ENCODE measurements at regions not wholly inside any gene's neighbourhood (a gene's known extent, or its start where the extent isn't known, plus 50 kb on each side); places are given as distances from the start of the nearest gene placed in this dataset.

DNA sequence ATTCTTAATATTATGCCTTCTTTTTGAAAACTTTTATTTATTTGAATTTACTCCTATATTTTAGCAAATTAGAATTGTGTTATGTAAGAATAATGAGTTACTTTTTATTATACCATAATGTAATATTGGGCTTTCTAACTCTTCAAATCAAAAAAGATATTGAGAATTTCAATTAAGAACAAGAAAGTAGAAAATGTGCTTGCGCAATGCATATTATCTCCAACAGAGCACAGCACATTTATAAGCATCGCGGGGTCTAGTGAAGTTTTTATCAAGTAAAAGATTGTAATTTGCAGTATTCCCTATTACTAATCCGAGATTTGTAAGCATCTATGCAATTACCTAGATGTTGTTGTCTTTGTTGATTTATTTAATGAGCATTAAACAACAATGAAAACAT is 829.1 kb upstream of the CNTNAP5 start:
- no peak overlapping the region for H3K9ac ChIP-seq (ENCODE audit: low read depth in 1 of 3, low read length in 3 of 3)
- no peak overlapping the region for H3K27ac ChIP-seq (ENCODE audit: low read depth, low read length)
- H3K4me3 ChIP-seq (ENCODE audit: low read length in 3 of 3) = no peak overlapping the region
- no peaks in the 10 kb centered on the region for H3K4me1 ChIP-seq (ENCODE audit: control insufficient read depth in 3 of 3, insufficient read depth in 3 of 3, low read length in 3 of 3)
- no peaks in the 10 kb centered on the region for H3K9me3 ChIP-seq (ENCODE audit: control insufficient read depth in 3 of 3, low read length in 3 of 3)
- H3K36me3 ChIP-seq (ENCODE audit: control insufficient read depth in 3 of 3, insufficient read depth in 3 of 3, low read length in 3 of 3) = no peaks in the 10 kb centered on the region
- no peaks in the 10 kb centered on the region for H3K27me3 ChIP-seq (ENCODE audit: control insufficient read depth in 3 of 3, insufficient read depth in 3 of 3, low read length in 3 of 3)

DNA sequence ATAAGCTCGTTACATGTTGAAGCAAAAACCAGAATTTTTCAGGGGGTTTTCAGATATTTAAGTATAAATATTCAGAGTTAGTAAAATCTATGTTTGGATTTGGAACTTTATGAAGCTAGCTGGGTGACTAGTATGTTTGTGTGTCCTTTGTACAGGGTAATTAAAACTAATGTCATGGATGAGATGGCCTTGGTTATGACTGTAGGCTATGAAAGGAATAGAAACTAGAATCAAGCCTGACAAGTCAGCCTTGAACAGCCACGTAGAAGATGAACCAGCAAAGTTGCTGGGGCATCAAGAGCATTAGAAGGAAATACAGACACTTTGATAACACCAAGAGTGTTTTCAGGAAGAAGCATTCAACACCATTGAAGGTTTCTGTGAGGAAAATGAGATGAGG is 825.1 kb upstream of the CNTNAP5 start:
- H3K27ac ChIP-seq (ENCODE audit: low read depth, low read length) = no peak overlapping the region
- H3K4me1 ChIP-seq (ENCODE audit: control insufficient read depth in 3 of 3, insufficient read depth in 3 of 3, low read length in 3 of 3) = no peaks in the 10 kb centered on the region
- no peaks in the 10 kb centered on the region for H3K9me3 ChIP-seq (ENCODE audit: control insufficient read depth in 3 of 3, low read length in 3 of 3)
- H3K36me3 ChIP-seq (ENCODE audit: control insufficient read depth in 3 of 3, insufficient read depth in 3 of 3, low read length in 3 of 3) = no peaks in the 10 kb centered on the region
- no peaks in the 10 kb centered on the region for H3K27me3 ChIP-seq (ENCODE audit: control insufficient read depth in 3 of 3, insufficient read depth in 3 of 3, low read length in 3 of 3)
- no peak overlapping the region for H3K9ac ChIP-seq (ENCODE audit: low read depth in 1 of 3, low read length in 3 of 3)
- H3K4me3 ChIP-seq (ENCODE audit: low read length in 3 of 3) = no peak overlapping the region

DNA sequence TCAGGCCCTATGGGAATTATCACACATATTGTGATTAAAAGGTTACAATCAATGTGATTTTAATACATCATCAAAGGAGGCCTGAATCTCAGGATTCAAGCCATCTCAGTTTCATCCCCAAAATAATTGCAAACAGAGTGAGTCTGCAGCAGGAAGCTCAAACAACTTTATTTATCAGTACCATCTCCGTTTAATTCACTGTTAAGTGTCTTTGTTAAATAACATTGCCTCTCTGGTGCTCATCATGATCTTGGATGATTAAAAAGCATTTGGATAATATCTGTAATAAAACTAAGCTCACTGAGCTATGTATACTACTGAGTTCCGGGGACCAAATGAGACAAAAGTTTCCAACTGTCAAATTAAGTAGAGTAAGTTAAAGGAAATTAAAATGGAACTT is 817.8 kb upstream of the CNTNAP5 start:
- Histone ChIP-seq H3K4me1 (ENCODE audit: control insufficient read depth in 3 of 3, insufficient read depth in 3 of 3, low read length in 3 of 3) (no peaks in the 10 kb centered on the region), H3K27ac (ENCODE audit: low read depth, low read length) (no peak overlapping the region), H3K9ac (ENCODE audit: low read depth in 1 of 3, low read length in 3 of 3) (no peak overlapping the region)

DNA sequence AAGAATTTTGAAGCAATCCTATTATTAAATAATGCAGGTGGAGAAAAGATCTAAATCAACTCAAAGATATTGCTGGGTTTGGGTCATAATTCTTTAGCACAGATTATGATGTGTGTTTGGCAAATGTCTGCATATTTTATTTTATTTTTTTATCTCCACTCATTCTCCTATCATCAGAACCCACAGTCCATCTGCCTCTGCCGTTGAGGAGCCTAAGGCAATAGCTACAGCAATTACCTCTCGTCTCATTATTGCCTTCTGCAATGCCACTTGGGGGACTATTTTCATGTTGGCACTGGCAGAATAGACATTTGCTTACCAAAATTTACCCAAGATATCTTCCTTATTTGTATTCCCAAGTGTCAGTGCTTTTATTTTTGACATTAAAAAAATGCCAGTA is 815.9 kb upstream of the CNTNAP5 start:
- Histone ChIP-seq H3K4me1 (ENCODE audit: control insufficient read depth in 3 of 3, insufficient read depth in 3 of 3, low read length in 3 of 3) (no peaks in the 10 kb centered on the region), H3K27ac (ENCODE audit: low read depth, low read length) (no peak overlapping the region), H3K9ac (ENCODE audit: low read depth in 1 of 3, low read length in 3 of 3) (no peak overlapping the region), H3K27me3 (ENCODE audit: control insufficient read depth in 3 of 3, insufficient read depth in 3 of 3, low read length in 3 of 3) (no peaks in the 10 kb centered on the region), H3K4me3 (ENCODE audit: low read length in 3 of 3) (no peak overlapping the region), H3K36me3 (ENCODE audit: control insufficient read depth in 3 of 3, insufficient read depth in 3 of 3, low read length in 3 of 3) (no peaks in the 10 kb centered on the region), H3K9me3 (ENCODE audit: control insufficient read depth in 3 of 3, low read length in 3 of 3) (no peaks in the 10 kb centered on the region)

More for the DNA sequence above, 817.8 kb upstream of the CNTNAP5 start:
- no peaks in the 10 kb centered on the region for H3K9me3 ChIP-seq (ENCODE audit: control insufficient read depth in 3 of 3, low read length in 3 of 3)
- H3K4me3 ChIP-seq (ENCODE audit: low read length in 3 of 3) = no peak overlapping the region
- no peaks in the 10 kb centered on the region for H3K27me3 ChIP-seq (ENCODE audit: control insufficient read depth in 3 of 3, insufficient read depth in 3 of 3, low read length in 3 of 3)
- H3K36me3 ChIP-seq (ENCODE audit: control insufficient read depth in 3 of 3, insufficient read depth in 3 of 3, low read length in 3 of 3) = no peaks in the 10 kb centered on the region

DNA sequence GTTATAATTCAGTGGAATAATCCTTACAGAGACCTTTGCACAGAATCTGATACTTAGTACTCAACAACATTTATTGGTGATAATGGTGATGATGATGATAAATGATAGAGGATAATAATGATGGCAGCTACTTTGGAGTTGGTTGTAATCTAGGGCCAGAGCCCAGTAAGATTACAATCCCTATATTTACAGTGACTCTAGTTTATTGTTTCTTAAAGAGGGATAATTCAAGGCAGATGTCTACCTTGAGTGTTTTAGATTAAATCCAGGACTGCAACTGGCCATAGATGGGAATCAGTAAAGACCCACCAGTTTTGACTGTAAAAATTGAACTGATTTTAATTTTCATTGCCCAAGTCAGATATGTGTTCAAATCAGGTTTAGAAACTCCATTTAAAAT is 813.9 kb upstream of the CNTNAP5 start:
- H3K4me3 ChIP-seq (ENCODE audit: low read length in 3 of 3) = no peak overlapping the region
- no peaks in the 10 kb centered on the region for H3K4me1 ChIP-seq (ENCODE audit: control insufficient read depth in 3 of 3, insufficient read depth in 3 of 3, low read length in 3 of 3)
- H3K27me3 ChIP-seq (ENCODE audit: control insufficient read depth in 3 of 3, insufficient read depth in 3 of 3, low read length in 3 of 3) = no peaks in the 10 kb centered on the region
- H3K27ac ChIP-seq (ENCODE audit: low read depth, low read length) = no peak overlapping the region
- H3K9me3 ChIP-seq (ENCODE audit: control insufficient read depth in 3 of 3, low read length in 3 of 3) = no peaks in the 10 kb centered on the region
- no peaks in the 10 kb centered on the region for H3K36me3 ChIP-seq (ENCODE audit: control insufficient read depth in 3 of 3, insufficient read depth in 3 of 3, low read length in 3 of 3)
- H3K9ac ChIP-seq (ENCODE audit: low read depth in 1 of 3, low read length in 3 of 3) = no peak overlapping the region

DNA sequence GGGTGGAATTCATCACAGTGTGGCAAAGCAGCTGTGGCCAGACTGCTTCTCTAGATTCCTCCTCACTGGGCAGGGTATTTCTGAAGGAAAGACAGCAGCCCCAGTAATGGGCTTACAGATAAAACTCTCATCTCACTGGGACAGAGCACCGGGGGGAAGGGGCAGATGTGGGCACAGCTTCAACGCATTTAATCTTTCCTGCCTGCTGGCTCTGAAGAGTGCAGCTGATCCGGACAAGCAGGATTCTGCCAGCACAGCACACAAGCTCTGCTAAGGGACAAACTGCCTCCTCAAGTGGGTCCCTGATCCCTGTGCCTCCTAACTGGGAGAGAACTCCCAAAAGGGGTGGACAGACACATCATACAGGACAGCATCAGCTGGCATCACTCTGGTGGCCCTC is 779.9 kb upstream of the CNTNAP5 start:
- Histone ChIP-seq H3K4me3 (ENCODE audit: low read length in 3 of 3) (no peak overlapping the region), H3K27ac (ENCODE audit: low read depth, low read length) (no peak overlapping the region)

DNA sequence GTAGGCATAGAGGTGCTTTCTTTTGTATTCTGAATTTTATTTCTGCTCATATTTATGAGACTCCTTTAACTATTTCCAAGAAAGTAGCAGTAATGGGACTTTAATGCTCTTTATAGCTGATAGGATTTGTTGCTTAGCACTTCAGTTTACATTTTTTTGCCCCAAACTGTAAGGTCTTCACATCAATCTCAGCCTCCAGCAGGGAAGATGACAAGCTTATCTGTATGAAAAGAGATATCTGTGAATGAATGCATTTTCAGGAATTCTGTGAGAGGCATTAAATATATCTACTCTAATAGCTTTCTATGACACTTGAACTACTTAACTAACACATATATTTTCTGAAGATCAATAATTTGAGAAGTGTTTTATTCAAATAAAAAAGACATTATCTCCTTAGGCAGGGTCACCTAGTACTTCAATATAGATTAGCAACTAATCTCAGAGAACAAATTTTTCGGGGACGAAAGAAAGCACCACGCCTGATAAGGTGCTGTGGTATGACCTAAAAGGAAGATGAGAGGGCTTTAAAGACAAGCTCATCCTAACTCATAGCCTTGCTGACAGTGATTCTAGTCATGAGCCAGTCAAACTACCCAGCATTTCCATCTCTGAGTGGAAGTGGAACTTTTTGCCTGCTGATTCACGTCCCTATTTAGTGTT is 766.1 kb upstream of the CNTNAP5 start:
- Histone ChIP-seq H3K27me3 (ENCODE audit: control insufficient read depth in 3 of 3, insufficient read depth in 3 of 3, low read length in 3 of 3) (no peaks in the 10 kb centered on the region), H3K36me3 (ENCODE audit: control insufficient read depth in 3 of 3, insufficient read depth in 3 of 3, low read length in 3 of 3) (no peaks in the 10 kb centered on the region), H3K27ac (ENCODE audit: low read depth, low read length) (no peak overlapping the region), H3K9ac (ENCODE audit: low read depth in 1 of 3, low read length in 3 of 3) (no peak overlapping the region), H3K4me3 (ENCODE audit: low read length in 3 of 3) (no peak overlapping the region), H3K4me1 (ENCODE audit: control insufficient read depth in 3 of 3, insufficient read depth in 3 of 3, low read length in 3 of 3) (no peaks in the 10 kb centered on the region), H3K9me3 (ENCODE audit: control insufficient read depth in 3 of 3, low read length in 3 of 3) (peaks cover 0 to 3% (median 0%) of the 10 kb centered on the region in 3 donors)

More for the DNA sequence above, 779.9 kb upstream of the CNTNAP5 start:
- Histone ChIP-seq H3K4me1 (ENCODE audit: control insufficient read depth in 3 of 3, insufficient read depth in 3 of 3, low read length in 3 of 3) (no peaks in the 10 kb centered on the region), H3K9me3 (ENCODE audit: control insufficient read depth in 3 of 3, low read length in 3 of 3) (no peaks in the 10 kb centered on the region), H3K9ac (ENCODE audit: low read depth in 1 of 3, low read length in 3 of 3) (no peak overlapping the region), H3K36me3 (ENCODE audit: control insufficient read depth in 3 of 3, insufficient read depth in 3 of 3, low read length in 3 of 3) (no peaks in the 10 kb centered on the region), H3K27me3 (ENCODE audit: control insufficient read depth in 3 of 3, insufficient read depth in 3 of 3, low read length in 3 of 3) (no peaks in the 10 kb centered on the region)

DNA sequence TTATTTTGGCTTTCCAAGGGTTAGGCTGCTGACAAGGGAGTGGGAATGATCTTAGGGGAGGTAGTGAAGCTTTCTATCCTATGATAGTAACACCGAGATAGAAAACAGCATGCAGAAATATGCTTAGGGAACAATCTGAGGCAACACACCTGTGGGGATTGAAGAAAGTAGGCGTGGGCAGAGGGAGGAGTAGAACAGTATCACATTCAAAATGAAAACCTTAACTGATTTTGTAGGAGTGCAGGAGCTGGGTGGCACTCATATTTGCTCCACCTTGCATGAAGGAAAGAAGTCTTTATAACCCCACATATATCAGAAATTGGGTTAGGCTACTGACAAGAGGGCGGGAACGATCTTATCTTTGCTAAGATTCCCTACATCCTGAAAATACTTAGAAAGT is 762.2 kb upstream of the CNTNAP5 start:
- H3K36me3 ChIP-seq (ENCODE audit: control insufficient read depth in 3 of 3, insufficient read depth in 3 of 3, low read length in 3 of 3) = no peaks in the 10 kb centered on the region
- H3K4me3 ChIP-seq (ENCODE audit: low read length in 3 of 3) = no peak overlapping the region
- no peak overlapping the region for H3K27ac ChIP-seq (ENCODE audit: low read depth, low read length)
- no peaks in the 10 kb centered on the region for H3K4me1 ChIP-seq (ENCODE audit: control insufficient read depth in 3 of 3, insufficient read depth in 3 of 3, low read length in 3 of 3)
- H3K27me3 ChIP-seq (ENCODE audit: control insufficient read depth in 3 of 3, insufficient read depth in 3 of 3, low read length in 3 of 3) = no peaks in the 10 kb centered on the region
- no peak overlapping the region for H3K9ac ChIP-seq (ENCODE audit: low read depth in 1 of 3, low read length in 3 of 3)
- H3K9me3 ChIP-seq (ENCODE audit: control insufficient read depth in 3 of 3, low read length in 3 of 3) = no peaks in the 10 kb centered on the region

DNA sequence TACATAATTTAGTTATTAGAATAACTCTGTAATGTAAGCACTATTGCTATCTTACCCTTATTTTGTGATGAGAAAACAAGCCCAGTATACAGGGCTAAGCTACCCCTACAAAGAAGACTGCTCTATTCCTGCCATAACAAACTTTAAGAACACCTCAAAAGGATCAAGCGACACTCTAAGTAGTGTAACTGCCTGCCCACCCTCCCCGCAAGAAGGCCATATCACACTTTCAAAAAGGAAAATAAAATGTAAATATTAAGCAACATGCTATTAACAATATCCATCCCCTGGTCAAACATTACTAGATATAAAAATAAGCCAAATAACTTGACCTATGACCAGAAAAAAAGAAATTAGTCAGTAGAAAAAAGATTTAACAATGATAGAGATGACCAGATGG is 741.7 kb upstream of the CNTNAP5 start:
- Histone ChIP-seq H3K27me3 (ENCODE audit: control insufficient read depth in 3 of 3, insufficient read depth in 3 of 3, low read length in 3 of 3) (no peaks in the 10 kb centered on the region), H3K36me3 (ENCODE audit: control insufficient read depth in 3 of 3, insufficient read depth in 3 of 3, low read length in 3 of 3) (no peaks in the 10 kb centered on the region), H3K4me3 (ENCODE audit: low read length in 3 of 3) (no peak overlapping the region), H3K27ac (ENCODE audit: low read depth, low read length) (no peak overlapping the region), H3K9me3 (ENCODE audit: control insufficient read depth in 3 of 3, low read length in 3 of 3) (no peaks in the 10 kb centered on the region), H3K4me1 (ENCODE audit: control insufficient read depth in 3 of 3, insufficient read depth in 3 of 3, low read length in 3 of 3) (no peaks in the 10 kb centered on the region), H3K9ac (ENCODE audit: low read depth in 1 of 3, low read length in 3 of 3) (no peak overlapping the region)

DNA sequence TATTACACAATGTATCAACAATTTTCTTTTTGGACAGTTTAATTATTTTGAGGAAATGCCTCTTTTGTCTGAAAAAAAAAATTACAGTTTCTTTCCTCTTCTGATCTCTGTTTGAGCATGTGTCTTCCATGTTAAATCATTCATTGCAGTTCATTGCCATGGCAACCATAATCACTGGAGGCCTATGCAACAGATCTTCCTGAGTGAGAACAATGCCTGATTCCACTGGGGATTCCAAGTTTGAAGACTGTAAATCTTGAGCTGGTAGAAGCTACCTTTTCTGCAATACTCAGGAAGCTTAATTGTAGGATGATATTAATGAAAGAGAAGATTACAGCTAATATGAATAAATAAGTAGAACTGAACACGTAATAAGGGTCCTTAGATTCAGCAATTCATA is 721.4 kb upstream of the CNTNAP5 start:
- no peaks in the 10 kb centered on the region for H3K36me3 ChIP-seq (ENCODE audit: control insufficient read depth in 3 of 3, insufficient read depth in 3 of 3, low read length in 3 of 3)
- H3K9me3 ChIP-seq (ENCODE audit: control insufficient read depth in 3 of 3, low read length in 3 of 3) = peaks cover 0 to 3% (median 0%) of the 10 kb centered on the region in 3 donors
- no peak overlapping the region for H3K9ac ChIP-seq (ENCODE audit: low read depth in 1 of 3, low read length in 3 of 3)

More for the DNA sequence above, 721.4 kb upstream of the CNTNAP5 start:
- Histone ChIP-seq H3K4me3 (ENCODE audit: low read length in 3 of 3) (no peak overlapping the region), H3K27me3 (ENCODE audit: control insufficient read depth in 3 of 3, insufficient read depth in 3 of 3, low read length in 3 of 3) (no peaks in the 10 kb centered on the region), H3K4me1 (ENCODE audit: control insufficient read depth in 3 of 3, insufficient read depth in 3 of 3, low read length in 3 of 3) (no peaks in the 10 kb centered on the region), H3K27ac (ENCODE audit: low read depth, low read length) (no peak overlapping the region)

Measured in skeletal muscle tissue (tissue), 3 donors.